ENCODE measurements at regions not wholly inside any gene's neighbourhood (a gene's known extent, or its start where the extent isn't known, plus 50 kb on each side); places are given as distances from the start of the nearest gene placed in this dataset.
"Not testable (repeated sequence)": the region's sequence is repeated elsewhere in the genome, so short reads cannot be mapped to it uniquely, and the experiment has no call there.

DNA sequence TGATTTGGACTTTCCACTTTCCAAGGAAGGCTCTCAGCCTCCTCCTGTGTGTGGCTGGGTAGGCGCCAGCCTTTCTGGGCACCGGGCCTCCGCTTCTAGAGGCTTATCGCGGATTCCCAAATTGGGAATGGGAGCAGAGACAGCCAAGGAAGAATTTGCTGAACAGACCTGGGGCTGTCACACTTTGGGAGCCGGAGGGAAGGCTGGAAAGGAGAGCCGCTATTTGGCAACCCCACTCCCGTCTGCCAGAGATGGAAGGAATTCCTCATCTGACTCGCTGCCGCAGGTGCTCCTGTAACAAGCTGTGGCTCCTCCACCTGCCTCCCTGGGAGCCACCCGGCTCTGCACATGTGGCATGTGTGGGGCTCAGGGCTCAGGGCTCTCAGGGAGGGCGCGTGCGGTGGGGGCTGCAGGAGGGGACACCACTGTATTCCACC, 50.8 kb upstream of the ECHDC3 start:
- no peak for DNase-seq (ENCODE audit: low read depth in 2 of 3, low spot score in 1 of 3)

DNA sequence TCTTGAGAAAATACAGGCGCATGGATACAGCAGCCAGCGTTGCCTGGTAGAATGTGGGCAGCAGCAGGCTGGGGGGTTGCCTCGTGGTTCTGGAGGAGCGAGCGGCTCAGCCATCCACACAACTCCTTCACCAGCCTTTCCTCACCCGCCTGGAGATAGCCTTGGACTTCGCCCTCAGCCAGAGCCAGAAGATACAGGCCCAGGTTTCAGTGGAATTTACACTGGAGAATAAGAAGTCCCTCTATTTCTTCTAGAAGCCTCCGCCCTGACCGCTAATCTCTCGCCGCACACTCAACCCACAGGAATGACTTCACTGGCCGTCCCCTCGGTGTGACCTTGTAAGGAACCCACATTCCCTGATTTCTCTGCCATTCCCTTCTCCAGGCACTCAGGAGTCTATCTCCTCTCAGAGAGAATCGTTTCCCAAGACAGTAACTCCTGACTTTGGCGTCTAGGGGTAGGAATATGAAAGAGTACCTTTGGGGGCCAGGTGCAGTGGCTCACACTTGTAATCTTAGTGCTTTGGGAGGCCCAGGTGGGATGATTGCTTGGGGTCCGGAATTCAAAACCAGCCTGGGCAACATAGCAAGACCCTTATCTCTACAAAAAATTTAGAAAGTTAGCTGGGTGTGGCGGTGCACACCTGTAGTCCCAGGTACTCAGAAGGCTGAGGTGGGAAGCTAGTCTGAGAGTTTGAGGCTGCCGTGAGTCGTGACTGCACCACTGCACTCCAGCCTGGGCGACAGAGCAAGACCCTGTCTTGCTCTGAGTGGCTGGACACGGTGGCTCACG, 52.0 kb upstream of the ECHDC3 start:
- no peak for DNase-seq (ENCODE audit: low read depth in 2 of 3, low spot score in 1 of 3)

DNA sequence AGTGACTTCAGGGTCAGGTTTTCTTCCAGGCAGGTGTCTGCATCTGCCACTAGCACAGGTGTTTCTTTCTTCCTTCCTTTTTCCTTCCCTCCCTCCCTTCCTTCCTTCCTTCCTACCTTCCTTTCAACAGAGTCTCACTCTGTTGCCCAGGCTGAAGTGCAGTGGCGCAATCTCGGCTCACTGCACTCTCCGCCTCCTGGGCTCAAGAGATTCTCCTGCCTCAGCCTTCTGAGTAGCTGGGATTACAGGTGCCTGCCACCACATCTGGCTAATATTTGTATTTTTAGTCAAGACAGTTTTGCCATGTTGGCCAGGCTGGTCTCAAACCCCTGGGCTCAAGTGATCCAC, 53.8 kb upstream of the ECHDC3 start:
- DNase-seq (ENCODE audit: low read depth in 2 of 3, low spot score in 1 of 3) = not testable (repeated sequence)

DNA sequence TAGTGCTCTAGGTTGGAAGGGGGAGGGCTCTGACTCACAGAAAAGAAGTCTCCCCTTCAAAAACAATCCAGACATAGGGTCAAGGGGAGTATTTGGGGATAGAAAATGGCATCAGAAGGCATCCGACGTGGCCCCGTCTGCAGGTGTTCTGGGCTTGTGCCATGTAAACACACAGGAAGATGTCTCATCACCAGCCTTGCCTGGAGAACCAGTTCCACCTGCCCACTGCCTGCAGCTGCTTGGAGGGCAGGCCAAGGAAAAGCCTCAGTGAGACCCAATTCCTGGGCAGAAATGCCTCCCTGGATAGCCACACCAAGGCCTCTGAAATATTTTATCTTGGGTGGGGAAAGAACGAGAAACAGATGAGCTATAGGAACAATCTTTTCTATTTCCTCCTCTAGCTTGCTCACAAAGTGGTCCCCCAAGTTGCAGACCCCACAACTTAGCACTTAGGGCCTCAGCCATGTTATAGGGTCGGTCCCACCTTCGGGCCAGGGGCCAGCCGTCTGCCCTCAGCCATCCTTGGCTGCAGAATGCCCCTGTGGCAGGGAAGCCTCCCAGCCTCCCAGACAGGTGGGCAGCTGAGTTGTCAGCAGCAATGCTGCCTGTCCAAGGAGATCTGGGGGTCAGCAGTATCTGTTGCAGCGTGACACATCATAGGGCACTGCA, 54.3 kb upstream of the ECHDC3 start:
- no peak for DNase-seq (ENCODE audit: low read depth in 2 of 3, low spot score in 1 of 3)

DNA sequence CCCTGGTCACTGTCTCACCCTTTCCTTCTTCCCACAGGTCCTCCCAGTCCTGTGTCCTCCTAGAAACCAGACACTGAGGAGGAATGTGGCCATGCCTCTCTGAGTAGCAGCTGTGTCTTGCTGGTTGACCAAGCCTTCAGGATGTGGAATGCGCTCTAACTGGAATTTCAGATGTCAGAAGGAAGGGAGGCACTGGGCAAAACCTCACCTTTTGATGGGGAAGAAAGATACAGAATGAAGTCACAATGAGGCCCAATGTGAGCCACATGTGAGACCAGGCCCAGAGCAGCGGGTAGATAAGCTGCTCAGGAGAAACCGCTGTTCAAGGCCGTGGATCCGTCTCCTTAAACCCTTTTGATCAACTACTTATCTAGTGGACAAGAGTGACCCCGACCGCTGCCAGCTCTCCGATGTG, 54.8 kb upstream of the ECHDC3 start:
- DNase-seq (ENCODE audit: low read depth in 2 of 3, low spot score in 1 of 3) = no peak

DNA sequence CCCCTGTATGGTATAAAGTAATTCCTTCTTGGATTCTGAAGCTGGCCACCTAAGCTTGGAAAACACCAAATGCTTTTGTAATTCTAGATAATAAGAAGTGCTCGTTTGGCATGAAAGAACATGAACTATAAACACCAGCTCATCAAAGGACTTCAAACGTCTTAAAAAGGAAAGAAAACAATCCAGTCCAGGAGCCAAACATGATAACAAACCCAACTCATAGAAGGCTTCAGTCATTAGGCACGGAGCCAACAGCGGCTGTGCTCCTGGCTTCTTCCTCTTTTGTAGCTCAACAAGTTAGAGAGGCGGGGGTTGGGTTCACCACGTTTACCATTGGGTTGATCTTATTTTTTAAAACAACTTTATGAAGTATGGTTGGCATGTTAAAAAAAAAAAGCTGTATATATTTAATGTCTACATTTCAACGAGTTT, 56.4 kb upstream of the ECHDC3 start:
- no peak for DNase-seq (ENCODE audit: low read depth in 2 of 3, low spot score in 1 of 3)

DNA sequence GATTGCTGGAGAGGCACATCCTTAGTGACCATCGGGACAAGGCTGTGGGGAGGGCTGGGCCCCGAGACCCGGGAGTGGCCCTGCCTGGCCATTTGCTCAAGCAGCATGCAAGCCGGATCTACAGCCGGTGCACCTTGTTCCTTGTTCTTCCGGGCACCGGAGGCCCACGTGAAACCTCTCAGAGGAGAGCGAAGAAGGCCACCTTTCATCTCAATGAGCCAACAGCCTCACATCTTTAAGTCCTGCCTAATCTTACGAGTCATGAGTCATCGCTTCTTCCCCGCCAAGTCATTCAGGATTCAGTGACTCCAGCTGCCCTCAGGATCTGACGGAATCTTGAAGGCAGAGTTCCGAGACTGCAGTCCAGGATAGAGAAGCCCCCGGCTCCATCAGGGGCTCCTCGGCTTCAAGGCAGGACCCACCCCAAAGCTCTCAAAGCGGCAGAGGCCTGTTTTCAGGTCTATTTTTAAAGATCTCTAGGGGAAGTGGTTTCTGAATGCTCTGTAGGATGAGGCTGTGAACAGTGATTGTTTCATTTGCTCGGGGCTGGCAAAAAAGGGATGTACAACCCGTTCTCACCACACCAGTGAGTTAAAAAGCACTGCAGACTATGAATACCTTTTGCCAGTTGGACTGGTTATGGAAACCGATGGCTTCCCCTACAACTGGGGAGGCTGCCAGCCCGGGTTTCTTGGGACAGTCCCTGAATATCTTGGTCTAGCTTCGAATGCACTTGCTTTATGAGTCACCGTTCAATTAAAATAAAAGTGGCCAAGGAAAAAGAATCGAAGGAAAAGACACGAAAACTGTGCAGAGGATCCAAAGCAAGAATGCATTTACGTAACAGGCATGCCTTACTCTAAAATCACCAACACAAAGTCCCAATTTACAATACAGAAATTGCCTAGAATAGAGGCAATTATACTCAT, 57.2 kb upstream of the ECHDC3 start:
- DNase-seq (ENCODE audit: low read depth in 2 of 3, low spot score in 1 of 3) = peak; percentile 45 to 63 (median 53)

DNA sequence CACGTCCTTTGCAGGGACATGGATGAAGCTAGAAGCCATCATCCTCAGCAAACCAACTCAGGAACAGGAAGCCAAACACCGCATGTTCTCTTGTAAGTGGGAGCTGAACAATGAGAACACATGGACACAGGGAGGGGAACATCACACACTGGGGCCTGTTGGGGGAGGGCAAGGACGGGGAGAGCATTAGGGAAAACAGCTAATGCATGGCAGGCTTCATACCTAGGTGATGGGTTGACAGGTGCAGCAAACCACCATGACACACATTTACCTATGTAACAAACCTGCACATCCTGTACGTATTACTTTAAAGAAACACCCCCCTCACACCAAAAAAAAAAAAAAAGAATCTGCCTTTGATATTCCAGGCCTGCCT, 57.9 kb upstream of the ECHDC3 start:
- not testable (repeated sequence) for DNase-seq (ENCODE audit: low read depth in 2 of 3, low spot score in 1 of 3)

DNA sequence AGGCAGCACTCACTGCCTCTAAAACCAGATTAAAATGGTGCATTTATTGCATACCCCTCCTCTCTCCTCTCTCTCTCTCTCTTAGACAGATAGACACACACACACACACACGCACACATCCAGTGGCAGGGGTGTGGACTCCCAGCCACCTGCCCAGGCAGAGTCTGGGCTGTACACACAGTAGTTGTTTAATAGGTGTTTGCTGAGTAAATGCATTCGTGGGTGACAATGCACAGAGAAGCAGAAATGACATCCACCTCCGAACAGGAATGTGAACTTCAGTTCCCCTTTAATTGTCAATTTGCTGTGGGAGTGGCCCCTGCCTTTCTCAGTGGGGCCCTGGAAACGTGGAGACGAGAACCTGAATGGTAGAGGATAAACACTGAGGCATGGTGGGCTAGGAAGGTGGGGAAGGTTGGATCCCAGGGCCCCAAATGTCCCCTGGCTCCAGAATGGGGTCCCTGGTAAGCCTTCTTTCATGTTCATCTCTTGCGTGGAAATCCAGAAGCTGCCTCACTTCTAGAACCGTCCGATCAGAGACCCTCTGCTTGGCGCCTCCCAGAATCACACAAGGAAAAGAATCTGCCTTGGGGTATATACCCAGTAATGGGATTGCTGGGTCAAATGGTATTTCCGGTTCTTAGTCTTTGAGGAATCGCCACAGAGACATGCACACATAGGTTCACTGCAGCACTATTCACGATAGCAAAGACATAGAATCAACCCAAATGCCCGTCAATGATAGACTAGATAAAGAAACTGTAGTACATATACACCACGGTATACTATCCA, 58.5 kb upstream of the ECHDC3 start:
- DNase-seq (ENCODE audit: low read depth in 2 of 3, low spot score in 1 of 3) = no peak

DNA sequence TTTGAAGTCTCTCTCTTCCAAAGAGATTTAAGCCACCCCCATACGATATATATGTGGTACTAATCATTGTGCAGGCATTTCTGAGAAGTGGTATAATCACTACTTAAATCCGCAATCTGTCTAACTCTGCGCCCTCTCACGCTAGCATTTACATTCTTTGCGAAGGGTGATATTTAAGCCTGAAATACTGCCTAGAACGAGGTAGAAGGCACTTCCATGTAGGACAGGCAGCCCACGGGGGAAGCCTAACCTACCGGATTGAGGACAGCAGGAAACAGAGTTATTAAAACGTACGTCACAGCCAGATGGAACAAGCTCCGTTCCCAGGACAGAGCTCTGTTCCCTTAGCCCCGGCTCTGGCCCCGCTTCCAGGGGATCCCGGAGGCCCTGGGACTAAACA, 59.3 kb upstream of the ECHDC3 start:
- DNase-seq (ENCODE audit: low read depth in 2 of 3, low spot score in 1 of 3) = no peak

DNA sequence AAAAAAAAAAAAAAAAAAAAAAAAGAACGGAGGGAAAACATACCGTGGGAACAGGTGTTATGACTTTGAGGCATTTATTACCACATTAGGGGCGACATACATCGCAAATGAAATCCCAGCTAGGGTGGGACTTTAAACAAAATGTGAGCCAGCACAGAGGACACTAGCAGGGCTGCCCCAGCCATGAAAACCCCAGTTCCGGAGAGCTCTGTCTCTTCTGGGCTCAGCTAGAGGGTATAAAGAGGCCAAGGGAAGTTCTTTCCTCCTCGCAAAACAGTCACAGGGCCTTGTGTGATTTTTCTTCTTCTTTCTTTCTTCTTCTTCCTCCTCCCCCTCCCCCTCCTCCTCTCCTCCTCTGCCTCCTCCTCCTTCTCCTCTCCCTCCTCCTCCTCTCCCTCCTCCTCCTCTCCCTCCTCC, 59.9 kb upstream of the ECHDC3 start:
- DNase-seq (ENCODE audit: low read depth in 2 of 3, low spot score in 1 of 3) = no peak

DNA sequence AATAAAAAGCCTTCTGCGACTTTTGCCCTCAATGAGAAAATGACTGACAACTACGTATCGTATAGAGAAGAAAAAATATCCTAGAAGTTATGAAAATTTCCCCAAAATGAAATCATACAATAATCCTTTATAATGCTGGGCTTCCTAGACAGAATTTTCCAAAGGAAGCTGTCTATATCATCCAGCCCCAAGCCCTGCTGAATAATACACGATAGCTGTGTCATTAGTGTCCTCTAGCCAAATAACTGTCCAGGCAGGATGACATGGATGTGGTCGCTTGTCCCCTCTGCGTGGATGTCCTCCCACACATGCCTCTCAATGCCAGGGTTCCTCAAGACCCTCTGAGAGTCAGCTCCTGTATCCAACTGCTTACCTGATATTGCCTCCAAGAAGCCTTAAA, 61.7 kb upstream of the ECHDC3 start:
- no peak for DNase-seq (ENCODE audit: low read depth in 2 of 3, low spot score in 1 of 3)

DNA sequence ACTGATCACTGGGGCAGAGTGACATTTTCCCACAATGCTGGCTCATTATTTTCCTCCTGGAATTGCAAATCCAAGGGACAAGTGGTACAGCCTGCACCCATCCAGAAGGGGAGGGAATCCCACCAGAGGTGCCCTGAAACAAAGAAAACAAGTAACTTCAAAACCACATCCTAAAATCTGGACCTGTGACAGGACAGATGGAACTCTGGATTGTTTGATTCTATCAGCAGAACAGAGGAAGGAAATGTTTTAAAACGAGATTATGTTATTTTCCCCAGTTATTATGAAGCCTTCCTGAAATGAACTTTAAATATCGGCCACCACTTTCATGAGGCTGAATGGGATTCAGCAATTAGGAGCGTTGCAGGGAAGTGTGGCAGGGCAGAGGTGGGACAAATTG, 62.2 kb upstream of the ECHDC3 start:
- no peak for DNase-seq (ENCODE audit: low read depth in 2 of 3, low spot score in 1 of 3)

DNA sequence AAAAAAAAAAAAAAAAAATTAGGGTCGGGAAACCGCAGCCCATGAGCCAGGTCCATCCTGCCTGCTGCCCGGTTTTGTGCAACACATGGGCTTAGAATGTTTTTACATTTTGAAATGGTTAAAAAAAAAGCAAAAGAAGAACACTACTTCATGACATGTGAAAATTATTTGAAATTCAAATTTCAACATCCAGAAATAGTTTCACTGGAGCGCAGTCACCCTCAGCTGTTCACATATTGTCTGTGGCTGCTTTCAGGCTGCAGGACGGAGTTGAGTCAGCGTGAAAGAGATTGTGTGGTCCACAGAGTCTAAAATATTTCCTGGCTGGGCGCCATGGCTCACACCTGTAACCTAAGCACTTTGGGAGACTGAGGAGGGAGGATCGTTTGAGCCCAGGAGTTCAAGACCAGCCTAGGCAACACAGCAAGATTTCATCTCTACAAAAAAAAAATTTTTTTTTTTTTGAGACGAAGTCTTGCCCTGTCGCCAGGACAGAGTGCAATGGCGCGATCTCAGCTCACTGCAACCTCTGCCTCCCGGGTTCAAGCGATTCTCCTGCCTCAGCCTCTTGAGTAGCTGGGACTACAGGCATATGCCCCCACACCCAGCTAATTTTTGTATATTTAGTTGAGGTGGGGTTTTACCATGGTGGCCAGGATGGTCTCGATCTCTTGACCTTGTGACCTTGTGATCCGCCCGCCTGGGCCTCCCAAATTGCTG, 63.9 kb upstream of the ECHDC3 start:
- peak in 2 of 3 donors; percentile 23 to 32 for DNase-seq (ENCODE audit: low read depth in 2 of 3, low spot score in 1 of 3)

DNA sequence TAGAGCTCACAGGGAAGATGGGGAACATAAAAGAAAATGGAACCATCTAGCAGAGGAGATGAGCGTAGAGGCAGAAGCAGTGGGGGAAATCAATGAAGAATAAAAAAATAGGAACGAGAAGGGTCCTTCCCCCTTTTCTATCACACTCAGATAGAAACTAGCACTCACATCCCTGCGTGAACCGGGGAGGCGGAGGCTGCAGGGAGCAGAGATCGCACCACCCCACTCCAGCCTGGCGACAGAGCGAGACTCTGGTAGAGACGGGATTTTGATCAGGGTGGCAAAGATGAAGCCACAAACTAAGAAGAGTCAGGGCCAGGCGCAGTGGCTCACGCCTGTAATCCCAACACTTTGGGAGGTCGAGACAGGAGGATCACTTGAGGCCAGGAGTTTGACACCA, 64.7 kb upstream of the ECHDC3 start:
- no peak for DNase-seq (ENCODE audit: low read depth in 2 of 3, low spot score in 1 of 3)

DNA sequence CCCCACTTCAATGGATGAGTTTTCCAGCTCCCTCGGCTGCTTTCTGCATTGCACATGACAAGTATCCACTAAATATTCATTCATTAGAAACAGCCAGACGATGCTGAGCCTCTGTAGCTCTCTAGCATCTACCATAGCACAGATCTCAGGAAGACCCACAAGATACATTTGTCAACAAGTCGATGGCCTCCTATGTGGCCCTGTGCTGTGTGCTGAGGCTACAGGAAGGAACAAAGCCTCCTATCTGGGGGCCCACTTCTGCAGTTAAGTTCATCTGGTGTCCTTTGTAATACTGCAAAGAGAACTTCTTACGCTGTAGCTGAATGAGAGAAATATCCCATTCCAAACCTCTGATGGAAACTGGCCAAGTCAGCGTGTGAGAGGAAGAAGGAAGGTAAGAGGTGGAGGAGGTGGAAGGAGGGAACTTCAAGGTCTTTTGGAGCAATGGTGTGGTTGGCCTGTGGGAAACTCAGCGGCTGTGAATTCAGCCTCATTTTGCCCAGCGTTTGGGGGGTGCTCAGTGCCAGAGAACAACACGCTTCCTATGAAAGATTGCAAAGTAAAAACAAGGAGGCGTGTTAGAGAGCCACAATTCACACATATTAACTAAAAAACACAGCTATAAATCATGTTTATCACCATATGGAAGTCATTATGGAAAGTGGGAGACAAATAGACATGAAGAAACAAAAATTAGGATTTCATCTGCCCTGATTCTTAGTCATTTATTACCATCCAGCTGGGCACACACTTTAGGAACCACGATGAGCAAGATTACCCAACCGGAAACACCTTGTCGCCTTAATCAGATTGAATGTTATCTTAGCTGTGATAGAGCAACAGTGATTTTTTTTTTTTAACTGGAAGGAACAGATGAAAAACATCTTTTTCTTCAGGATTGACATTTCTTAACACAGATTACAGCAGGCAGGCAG, 62.2 kb upstream of the USP6NL start:
- DNase-seq (ENCODE audit: low read depth in 2 of 3, low spot score in 1 of 3) = no peak

DNA sequence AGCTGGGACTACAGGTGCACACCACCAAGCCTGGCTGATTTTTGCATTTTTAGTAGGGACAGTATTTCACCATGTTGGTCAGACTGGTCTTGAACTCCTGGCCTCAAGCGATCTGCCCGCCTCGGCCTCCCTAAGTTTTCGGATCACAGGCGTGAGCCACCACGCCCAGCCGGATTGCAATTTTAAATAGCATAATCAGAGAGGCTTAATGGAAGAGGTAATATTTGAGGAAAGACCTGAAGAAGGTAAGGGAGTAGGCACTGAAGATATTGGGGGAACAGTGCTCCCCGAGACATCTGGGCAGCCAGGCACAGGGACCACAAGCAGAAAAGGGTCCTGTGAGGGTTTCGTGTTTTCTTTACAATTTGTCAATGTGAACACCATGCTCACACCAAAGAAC, 61.4 kb upstream of the USP6NL start:
- DNase-seq (ENCODE audit: low read depth in 2 of 3, low spot score in 1 of 3) = no peak

DNA sequence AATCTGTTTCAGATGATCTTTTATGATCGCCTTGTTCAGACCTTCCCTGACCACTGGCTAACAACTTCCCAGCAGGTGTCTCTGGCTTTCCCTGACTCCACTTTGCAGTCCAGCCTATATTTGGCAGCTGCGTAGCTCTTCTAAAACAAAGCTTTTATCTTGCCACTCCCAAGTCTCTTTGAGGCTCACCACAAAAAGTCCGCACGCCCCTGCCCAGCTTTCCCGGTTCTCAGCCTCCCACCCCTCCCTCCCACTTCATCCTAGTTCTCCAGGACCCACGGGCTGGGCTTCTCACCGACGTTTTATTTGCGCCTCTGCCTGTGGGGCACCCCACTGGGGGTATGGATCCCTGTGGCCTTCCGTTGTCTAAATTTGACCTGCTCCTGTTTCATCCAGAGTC, 58.9 kb upstream of the USP6NL start:
- no peak for DNase-seq (ENCODE audit: low read depth in 2 of 3, low spot score in 1 of 3)

Data from stimulated activated CD4-positive, alpha-beta T cell treated with anti-CD3 and anti-CD28 coated beads, Interleukin-12 subunit alpha, Interleukin-12 subunit beta, amount 100 ng/mL, for 48 hours (primary cell).